ENCODE measurements at regions not wholly inside any gene's neighbourhood (a gene's known extent, or its start where the extent isn't known, plus 50 kb on each side); places are given as distances from the start of the nearest gene placed in this dataset.
"Not testable (repeated sequence)": the region's sequence is repeated elsewhere in the genome, so short reads cannot be mapped to it uniquely, and the experiment has no call there.

- DNase-seq, result no peak
- no peaks in the 10 kb centered on the region for H3K36me3 ChIP-seq
- H3K4me1 ChIP-seq, result no peaks in the 10 kb centered on the region
- H3K27me3 ChIP-seq, result no peaks in the 10 kb centered on the region
- WGBS, 2 donors, result 76 to 78% methylated on average over 6 of the region's 6 CpGs
- intact Hi-C loops (cut with DNase I), result no loop called here
- no peaks in the 10 kb centered on the region for H3K9me3 ChIP-seq
- no peak overlapping the region for H3K4me3 ChIP-seq (replicated peaks in 1 of 3)
- TF ChIP-seq, protein P1, sequence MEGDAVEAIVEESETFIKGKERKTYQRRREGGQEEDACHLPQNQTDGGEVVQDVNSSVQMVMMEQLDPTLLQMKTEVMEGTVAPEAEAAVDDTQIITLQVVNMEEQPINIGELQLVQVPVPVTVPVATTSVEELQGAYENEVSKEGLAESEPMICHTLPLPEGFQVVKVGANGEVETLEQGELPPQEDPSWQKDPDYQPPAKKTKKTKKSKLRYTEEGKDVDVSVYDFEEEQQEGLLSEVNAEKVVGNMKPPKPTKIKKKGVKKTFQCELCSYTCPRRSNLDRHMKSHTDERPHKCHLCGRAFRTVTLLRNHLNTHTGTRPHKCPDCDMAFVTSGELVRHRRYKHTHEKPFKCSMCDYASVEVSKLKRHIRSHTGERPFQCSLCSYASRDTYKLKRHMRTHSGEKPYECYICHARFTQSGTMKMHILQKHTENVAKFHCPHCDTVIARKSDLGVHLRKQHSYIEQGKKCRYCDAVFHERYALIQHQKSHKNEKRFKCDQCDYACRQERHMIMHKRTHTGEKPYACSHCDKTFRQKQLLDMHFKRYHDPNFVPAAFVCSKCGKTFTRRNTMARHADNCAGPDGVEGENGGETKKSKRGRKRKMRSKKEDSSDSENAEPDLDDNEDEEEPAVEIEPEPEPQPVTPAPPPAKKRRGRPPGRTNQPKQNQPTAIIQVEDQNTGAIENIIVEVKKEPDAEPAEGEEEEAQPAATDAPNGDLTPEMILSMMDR (IDR thresholded peaks at IDR 0.05), result no peak
- no peak for TF ChIP-seq POLR2A (IDR thresholded peaks at IDR 0.05)
- H3K27ac ChIP-seq, result no peak overlapping the region
These were observed 336.3 kb downstream of the TFAP2A start for GRCh38 chr6:10078581-10078980.

DNA sequence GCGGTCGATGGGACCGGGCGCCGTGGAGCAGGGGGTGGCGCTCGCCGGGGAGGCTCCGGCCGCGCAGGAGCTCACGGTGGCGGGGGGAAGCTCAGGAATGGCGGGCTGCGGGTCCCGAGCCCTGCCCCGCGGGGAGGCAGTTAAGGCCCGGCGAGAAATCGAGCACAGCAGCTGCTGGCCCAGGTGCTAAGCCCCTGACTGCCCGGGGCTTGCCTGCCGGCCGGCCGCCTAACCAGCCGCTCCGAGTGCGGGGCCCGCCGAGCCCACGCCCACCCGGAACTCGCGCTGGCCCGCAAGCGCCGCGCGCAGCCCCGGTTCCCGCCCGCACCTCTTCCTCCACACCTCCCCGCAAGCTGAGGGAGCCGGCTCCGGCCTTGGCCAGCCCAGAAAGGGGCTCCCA, 340.1 kb downstream of the TFAP2A start:
- not testable (repeated sequence) for DNase-seq

GRCh38 chr6:10073341-10073740, 341.5 kb downstream of the TFAP2A start:
- 77 to 78% methylated on average over 9 of the region's 9 CpGs for WGBS, 2 donors
- TF ChIP-seq POLR2A (IDR thresholded peaks at IDR 0.05), result no peak
- TF ChIP-seq, protein P1 (IDR thresholded peaks at IDR 0.05), result no peak
- Histone ChIP-seq H3K27me3 (no peaks in the 10 kb centered on the region), H3K4me1 (no peaks in the 10 kb centered on the region), H3K36me3 (no peaks in the 10 kb centered on the region), H3K9me3 (no peaks in the 10 kb centered on the region), H3K27ac (no peak overlapping the region), H3K4me3 (replicated peaks in 1 of 3) (no peak overlapping the region)
- intact Hi-C loops (cut with DNase I), result no loop called here
- DNase-seq, result no peak

More for the DNA sequence above, 340.1 kb downstream of the TFAP2A start:
- 93 to 97% methylated on average over 23 to 31 of the region's 45 CpGs for WGBS, 2 donors
- H3K9me3 ChIP-seq; H3K4me3 ChIP-seq (replicated peaks in 1 of 3); intact Hi-C loops (cut with DNase I); H3K4me1 ChIP-seq; H3K27me3 ChIP-seq; H3K27ac ChIP-seq; H3K36me3 ChIP-seq: not testable (repeated sequence)

GRCh38 chr6:10071631-10072220, 343.1 kb downstream of the TFAP2A start:
- no peaks in the 10 kb centered on the region for H3K9me3 ChIP-seq
- H3K4me3 ChIP-seq (replicated peaks in 1 of 3), result no peak overlapping the region
- WGBS, 2 donors, result 77 to 91% methylated on average over 5 of the region's 5 CpGs
- intact Hi-C loops (cut with DNase I), result no loop called here
- TF ChIP-seq, protein P1 (IDR thresholded peaks at IDR 0.05), result no peak
- TF ChIP-seq POLR2A (IDR thresholded peaks at IDR 0.05), result no peak
- no peaks in the 10 kb centered on the region for H3K27me3 ChIP-seq
- no peak for DNase-seq
- H3K27ac ChIP-seq, result no peak overlapping the region
- no peaks in the 10 kb centered on the region for H3K36me3 ChIP-seq
- no peaks in the 10 kb centered on the region for H3K4me1 ChIP-seq

DNA sequence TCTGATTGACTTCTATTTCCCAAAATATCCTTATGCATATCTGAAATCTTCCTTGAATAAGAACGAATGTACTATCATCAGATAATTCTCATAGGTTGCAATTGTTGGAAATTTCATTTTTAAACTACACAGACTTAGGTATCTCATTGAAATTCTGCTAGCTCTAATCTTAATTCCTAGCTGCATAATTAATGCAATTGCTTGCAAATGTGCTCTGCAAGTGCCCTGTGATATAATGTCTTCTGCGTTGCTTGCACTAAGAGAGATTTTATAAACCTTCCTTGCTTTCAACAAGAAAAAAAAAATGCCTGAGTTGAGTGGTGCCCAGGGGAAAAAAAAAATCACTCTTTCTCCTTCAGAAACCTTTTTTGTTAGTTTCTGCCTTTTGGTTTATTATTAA, 354.9 kb downstream of the TFAP2A start:
- no peak for DNase-seq
- TF ChIP-seq, protein P1 (IDR thresholded peaks at IDR 0.05), result no peak
- Histone ChIP-seq H3K4me3 (replicated peaks in 1 of 3) (no peak overlapping the region), H3K9me3 (no peaks in the 10 kb centered on the region), H3K27ac (no peak overlapping the region), H3K4me1 (no peaks in the 10 kb centered on the region), H3K36me3 (no peaks in the 10 kb centered on the region), H3K27me3 (no peaks in the 10 kb centered on the region)
- WGBS, 2 donors, result 59 to 63% methylated on average over 2 of the region's 2 CpGs
- intact Hi-C loops (cut with DNase I), result no loop called here

DNA sequence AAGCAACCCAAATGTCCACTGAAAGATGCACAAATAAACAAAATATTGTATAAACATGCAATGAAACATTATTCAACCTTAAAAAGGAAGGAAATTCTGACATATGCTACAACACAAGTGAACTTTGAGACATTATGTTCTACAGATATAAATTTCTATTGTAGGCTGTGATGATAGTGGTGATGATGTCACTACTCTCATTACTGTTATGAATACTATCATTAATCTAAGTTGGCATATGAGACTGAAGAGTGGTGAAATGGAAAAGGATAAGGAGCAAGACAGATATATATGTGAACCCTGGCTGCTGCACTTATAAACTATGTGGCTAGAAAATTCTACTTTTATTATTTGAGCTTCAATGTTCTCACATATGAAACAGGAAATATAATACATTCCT, 360.2 kb downstream of the TFAP2A start:
- intact Hi-C loops (cut with DNase I), result no loop called here
- no peak overlapping the region for H3K4me3 ChIP-seq (replicated peaks in 1 of 3)
- no peak overlapping the region for H3K27ac ChIP-seq
- no peak for TF ChIP-seq POLR2A (IDR thresholded peaks at IDR 0.05)
- TF ChIP-seq, protein P1 (IDR thresholded peaks at IDR 0.05), result no peak
- H3K36me3 ChIP-seq, result no peaks in the 10 kb centered on the region
- no peak for DNase-seq
- H3K27me3 ChIP-seq, result no peaks in the 10 kb centered on the region
- H3K9me3 ChIP-seq, result no peaks in the 10 kb centered on the region
- no peaks in the 10 kb centered on the region for H3K4me1 ChIP-seq
